Type B pancreatic cell (in vitro differentiated cells): ENCODE measurements at regions not wholly inside any gene's neighbourhood (a gene's known extent, or its start where the extent isn't known, plus 50 kb on each side); places are given as distances from the start of the nearest gene placed in this dataset.

ENCODE experiments used
- DNase-seq: peaks from one replicate; pipeline ENCODE4 v3.0.0; 2021; ENCODE audit warnings: mixed read lengths; ENCODE audit not compliant: unreplicated experiment; ENCODE audit errors: extremely low spot score
- H3K27ac Mint-ChIP-seq: 2 replicates; pipeline ENCODE4 v1.8.0; 2021; ENCODE audit warnings: mild to moderate bottlenecking, mixed read lengths
- H3K27me3 Mint-ChIP-seq: 2 replicates; pipeline ENCODE4 v1.8.0; 2021; ENCODE audit warnings: mixed read lengths
- H3K36me3 Mint-ChIP-seq: 2 replicates; pipeline ENCODE4 v1.8.0; 2021; ENCODE audit warnings: mixed read lengths
- H3K4me1 Mint-ChIP-seq: one replicate; pipeline ENCODE4 v1.8.0; 2021; ENCODE audit warnings: mixed read lengths; ENCODE audit not compliant: unreplicated experiment
- H3K4me3 Mint-ChIP-seq: 2 replicates; pipeline ENCODE4 v1.8.0; 2021; ENCODE audit warnings: mild to moderate bottlenecking, mixed read lengths
- H3K9me3 Mint-ChIP-seq: 2 replicates; pipeline ENCODE4 v1.8.0; 2021; ENCODE audit warnings: mixed read lengths
- TF ChIP-seq, protein P1 (sequence below): fragments of 200-600 bp; sonication (generic); conservative IDR thresholded peaks from 2 replicates; pipeline ENCODE4 v1.5.0; 2021; ENCODE audit warnings: antibody characterized with exemption, mild to moderate bottlenecking

DNA sequence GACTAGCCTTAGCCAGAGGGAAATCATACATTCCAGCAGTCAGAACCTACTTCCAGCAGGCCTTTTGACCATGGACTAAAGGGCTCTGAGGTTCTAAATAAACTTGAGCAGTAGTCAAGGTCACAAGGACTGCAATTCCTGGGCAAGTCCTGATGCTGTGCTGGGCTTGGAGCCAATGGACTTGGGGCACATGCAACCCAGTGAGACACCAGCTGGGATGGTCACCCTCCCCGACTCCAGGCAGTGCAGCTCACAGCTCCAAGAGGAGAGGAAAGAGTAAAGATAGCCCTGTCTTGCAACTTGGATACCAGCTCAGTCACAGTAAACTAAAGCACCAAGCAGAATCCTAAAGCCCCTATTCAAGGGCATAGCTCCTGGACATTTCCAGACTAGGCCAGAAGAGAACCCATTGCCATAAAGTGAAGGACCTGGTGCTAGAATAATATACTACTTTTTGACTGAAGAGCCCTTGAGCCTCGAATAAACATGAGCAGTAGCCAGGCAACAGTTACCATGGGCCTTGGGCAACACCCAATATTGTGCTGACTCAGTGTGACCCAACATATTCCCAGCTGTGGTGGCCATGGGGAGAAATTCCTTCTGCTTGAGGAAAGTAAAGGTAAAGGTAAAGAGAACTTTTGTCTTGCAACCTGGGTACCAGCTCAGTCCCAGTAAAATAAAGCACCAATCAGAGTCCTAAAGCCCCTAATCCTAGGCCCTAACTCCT, 226.2 kb upstream of the CLEC14A start:
- H3K36me3 Mint-ChIP-seq = peaks cover 5% of the 10 kb centered on the region
- H3K4me1 Mint-ChIP-seq = no peaks in the 10 kb centered on the region
- H3K9me3 Mint-ChIP-seq = peaks cover 5% of the 10 kb centered on the region
- H3K27me3 Mint-ChIP-seq = no peaks in the 10 kb centered on the region
- TF ChIP-seq, protein P1, sequence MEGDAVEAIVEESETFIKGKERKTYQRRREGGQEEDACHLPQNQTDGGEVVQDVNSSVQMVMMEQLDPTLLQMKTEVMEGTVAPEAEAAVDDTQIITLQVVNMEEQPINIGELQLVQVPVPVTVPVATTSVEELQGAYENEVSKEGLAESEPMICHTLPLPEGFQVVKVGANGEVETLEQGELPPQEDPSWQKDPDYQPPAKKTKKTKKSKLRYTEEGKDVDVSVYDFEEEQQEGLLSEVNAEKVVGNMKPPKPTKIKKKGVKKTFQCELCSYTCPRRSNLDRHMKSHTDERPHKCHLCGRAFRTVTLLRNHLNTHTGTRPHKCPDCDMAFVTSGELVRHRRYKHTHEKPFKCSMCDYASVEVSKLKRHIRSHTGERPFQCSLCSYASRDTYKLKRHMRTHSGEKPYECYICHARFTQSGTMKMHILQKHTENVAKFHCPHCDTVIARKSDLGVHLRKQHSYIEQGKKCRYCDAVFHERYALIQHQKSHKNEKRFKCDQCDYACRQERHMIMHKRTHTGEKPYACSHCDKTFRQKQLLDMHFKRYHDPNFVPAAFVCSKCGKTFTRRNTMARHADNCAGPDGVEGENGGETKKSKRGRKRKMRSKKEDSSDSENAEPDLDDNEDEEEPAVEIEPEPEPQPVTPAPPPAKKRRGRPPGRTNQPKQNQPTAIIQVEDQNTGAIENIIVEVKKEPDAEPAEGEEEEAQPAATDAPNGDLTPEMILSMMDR = no peak
- no peak overlapping the region for H3K27ac Mint-ChIP-seq
- no peak overlapping the region for H3K4me3 Mint-ChIP-seq
- DNase-seq = no peak

DNA sequence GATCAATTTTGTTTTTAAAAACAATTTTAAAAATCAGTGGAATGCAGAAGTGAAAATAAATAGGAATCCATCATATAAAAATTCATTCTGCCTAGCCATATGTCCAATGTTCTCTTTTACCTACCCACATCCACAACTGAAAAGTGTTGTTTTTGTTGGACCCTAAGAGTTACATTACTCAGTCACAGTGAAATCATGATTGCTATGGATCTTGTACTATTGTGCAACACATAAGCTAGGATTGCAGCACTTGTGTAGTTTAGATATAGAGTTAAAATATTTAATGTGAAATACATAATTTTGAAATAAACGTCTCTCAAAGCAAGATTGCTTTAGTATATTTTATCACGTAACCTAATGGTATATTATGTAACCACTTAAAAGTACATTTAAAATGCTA, 213.3 kb upstream of the CLEC14A start:
- no peak overlapping the region for H3K4me3 Mint-ChIP-seq
- TF ChIP-seq, protein P1 = no peak
- no peak overlapping the region for H3K27ac Mint-ChIP-seq
- H3K4me1 Mint-ChIP-seq = no peaks in the 10 kb centered on the region
- no peaks in the 10 kb centered on the region for H3K27me3 Mint-ChIP-seq
- no peak for DNase-seq
- H3K36me3 Mint-ChIP-seq = no peaks in the 10 kb centered on the region
- H3K9me3 Mint-ChIP-seq = no peaks in the 10 kb centered on the region

DNA sequence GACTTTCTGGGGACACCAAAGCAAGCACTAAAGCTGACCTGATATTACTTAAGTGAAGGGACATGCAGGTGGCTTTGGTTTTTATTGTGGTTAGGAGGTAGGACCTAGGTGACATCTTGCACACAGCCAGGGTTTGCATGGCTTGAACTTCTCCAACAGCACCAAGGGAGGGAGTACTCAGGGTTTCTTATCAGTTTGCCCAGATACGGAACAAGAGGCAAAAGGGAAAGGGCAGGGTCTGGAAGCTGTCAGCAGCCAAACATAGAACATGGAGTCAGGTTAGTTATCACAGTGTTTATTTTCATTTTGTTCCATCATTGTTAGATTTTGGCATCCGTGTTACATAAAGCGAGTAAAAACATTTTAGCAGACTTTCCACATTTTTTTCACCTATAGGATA, 186.3 kb upstream of the CLEC14A start:
- Mint-ChIP-seq H3K9me3 (peaks cover 16% of the 10 kb centered on the region), H3K36me3 (no peaks in the 10 kb centered on the region), H3K27ac (no peak overlapping the region), H3K4me3 (no peak overlapping the region), H3K4me1 (no peaks in the 10 kb centered on the region), H3K27me3 (no peaks in the 10 kb centered on the region)
- TF ChIP-seq, protein P1 = no peak
- DNase-seq = no peak

DNA sequence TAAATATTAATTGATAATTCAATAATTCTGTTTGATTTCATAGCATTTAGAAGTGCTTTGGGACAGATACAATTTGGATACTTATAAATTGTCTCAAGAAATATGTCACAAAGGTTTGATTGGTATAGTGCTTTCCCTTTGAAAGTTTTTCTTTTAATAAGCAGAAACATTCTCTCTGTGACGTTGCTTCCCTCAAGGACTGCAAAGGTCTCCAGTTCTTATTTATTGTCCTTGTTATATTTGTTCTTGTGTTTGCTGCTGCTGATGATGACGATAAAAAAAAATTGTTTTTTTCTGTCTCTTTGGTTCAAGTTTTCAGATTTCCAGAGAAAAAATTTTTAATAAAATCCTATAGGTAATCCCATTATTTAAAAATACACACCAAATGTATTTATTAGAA, 176.3 kb upstream of the CLEC14A start:
- Mint-ChIP-seq H3K9me3 (no peaks in the 10 kb centered on the region), H3K27me3 (no peaks in the 10 kb centered on the region), H3K36me3 (no peaks in the 10 kb centered on the region), H3K27ac (no peak overlapping the region), H3K4me3 (no peak overlapping the region), H3K4me1 (no peaks in the 10 kb centered on the region)
- DNase-seq = no peak
- TF ChIP-seq, protein P1 = no peak

DNA sequence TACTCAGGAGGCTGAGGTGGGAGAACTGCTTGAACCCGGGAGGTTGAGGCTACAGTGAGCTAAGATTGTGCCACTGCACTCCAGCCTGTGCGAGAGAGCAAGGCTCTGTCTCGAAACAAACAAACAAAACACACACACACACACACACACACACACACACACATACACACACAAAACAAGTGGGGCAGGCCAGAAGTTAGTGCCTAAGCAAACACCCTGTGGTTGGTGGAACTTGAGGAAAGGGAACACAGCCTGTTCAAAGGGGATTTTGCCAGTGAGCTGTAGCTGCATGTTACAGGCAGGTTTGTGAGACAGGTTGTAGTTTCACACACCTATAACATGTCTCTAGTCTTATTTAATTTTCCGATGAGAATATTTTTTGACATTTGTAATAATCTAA, 175.3 kb upstream of the CLEC14A start:
- H3K9me3 Mint-ChIP-seq = no peaks in the 10 kb centered on the region
- DNase-seq = no peak
- no peak overlapping the region for H3K27ac Mint-ChIP-seq

More for the DNA sequence above, 175.3 kb upstream of the CLEC14A start:
- Mint-ChIP-seq H3K27me3 (no peaks in the 10 kb centered on the region), H3K36me3 (no peaks in the 10 kb centered on the region), H3K4me3 (no peak overlapping the region), H3K4me1 (no peaks in the 10 kb centered on the region)
- TF ChIP-seq, protein P1 = no peak
